ENCODE measurements at regions not wholly inside any gene's neighbourhood (a gene's known extent, or its start where the extent isn't known, plus 50 kb on each side); places are given as distances from the start of the nearest gene placed in this dataset.

GRCh38 chr5:24389968-24390367 is 254.8 kb downstream of the CDH10 start:
- in situ Hi-C loops (cut with MboI; ENCODE audit: low sequenced_read_pairs in 4 of 4) (no loop called here), intact Hi-C loops (cut with DNase I; ENCODE audit: low total_unique reads) (no loop called here)
- H3K4me3 ChIP-seq: no peak overlapping the region
- no peak overlapping the region for H3K27ac ChIP-seq
- no peaks in the 10 kb centered on the region for H3K27me3 ChIP-seq
- no peaks in the 10 kb centered on the region for H3K4me1 ChIP-seq
- H3K36me3 ChIP-seq: no peaks in the 10 kb centered on the region
- TF ChIP-seq POLR2A (IDR thresholded peaks at IDR 0.05) (no peak), CTCF (IDR thresholded peaks at IDR 0.05 in 4 of 5, conservative IDR thresholded peaks at IDR 0.05 in 1 of 5) (no peak)
- ATAC-seq (no peak), DNase-seq (no peak)
- H3K9me3 ChIP-seq: no peaks in the 10 kb centered on the region

- Histone ChIP-seq H3K27ac (no peak overlapping the region), H3K9me3 (no peaks in the 10 kb centered on the region), H3K4me3 (no peak overlapping the region), H3K36me3 (no peaks in the 10 kb centered on the region), H3K27me3 (no peaks in the 10 kb centered on the region), H3K4me1 (no peaks in the 10 kb centered on the region)
- TF ChIP-seq CTCF (IDR thresholded peaks at IDR 0.05 in 4 of 5, conservative IDR thresholded peaks at IDR 0.05 in 1 of 5): no peak
- intact Hi-C loops (cut with DNase I; ENCODE audit: low total_unique reads) (no loop called here), in situ Hi-C loops (cut with MboI; ENCODE audit: low sequenced_read_pairs in 4 of 4) (no loop called here)
- ATAC-seq (no peak), DNase-seq (no peak)
Measured at GRCh38 chr5:24391816-24392215, 253.0 kb downstream of the CDH10 start.

GRCh38 chr5:24397601-24398000 is 247.2 kb downstream of the CDH10 start:
- ATAC-seq (no peak), DNase-seq (no peak)
- no peak overlapping the region for H3K27ac ChIP-seq
- no peaks in the 10 kb centered on the region for H3K27me3 ChIP-seq
- H3K4me3 ChIP-seq: no peak overlapping the region
- no peak for TF ChIP-seq CTCF (IDR thresholded peaks at IDR 0.05 in 4 of 5, conservative IDR thresholded peaks at IDR 0.05 in 1 of 5)
- TF ChIP-seq POLR2A (IDR thresholded peaks at IDR 0.05): no peak
- in situ Hi-C loops (cut with MboI; ENCODE audit: low sequenced_read_pairs in 4 of 4): no loop called here
- no peaks in the 10 kb centered on the region for H3K4me1 ChIP-seq
- H3K9me3 ChIP-seq: no peaks in the 10 kb centered on the region
- intact Hi-C loops (cut with DNase I; ENCODE audit: low total_unique reads): no loop called here
- no peaks in the 10 kb centered on the region for H3K36me3 ChIP-seq

GRCh38 chr5:24401773-24402172 is 243.0 kb downstream of the CDH10 start:
- no peaks in the 10 kb centered on the region for H3K36me3 ChIP-seq
- DNase-seq (no peak), ATAC-seq (no peak)
- no peaks in the 10 kb centered on the region for H3K9me3 ChIP-seq
- intact Hi-C loops (cut with DNase I; ENCODE audit: low total_unique reads): no loop called here
- no peak overlapping the region for H3K4me3 ChIP-seq
- H3K4me1 ChIP-seq: no peaks in the 10 kb centered on the region
- in situ Hi-C loops (cut with MboI; ENCODE audit: low sequenced_read_pairs in 4 of 4): no loop called here
- TF ChIP-seq POLR2A (IDR thresholded peaks at IDR 0.05) (no peak), CTCF (IDR thresholded peaks at IDR 0.05 in 4 of 5, conservative IDR thresholded peaks at IDR 0.05 in 1 of 5) (no peak)
- H3K27me3 ChIP-seq: no peaks in the 10 kb centered on the region
- no peak overlapping the region for H3K27ac ChIP-seq

- H3K9me3 ChIP-seq: no peaks in the 10 kb centered on the region
- DNase-seq (no peak), ATAC-seq (no peak)
- H3K27ac ChIP-seq: no peak overlapping the region
- H3K4me3 ChIP-seq: no peak overlapping the region
- H3K36me3 ChIP-seq: no peaks in the 10 kb centered on the region
- intact Hi-C loops (cut with DNase I; ENCODE audit: low total_unique reads): no loop called here
- no peaks in the 10 kb centered on the region for H3K4me1 ChIP-seq
- in situ Hi-C loops (cut with MboI; ENCODE audit: low sequenced_read_pairs in 4 of 4): no loop called here
- H3K27me3 ChIP-seq: no peaks in the 10 kb centered on the region
- TF ChIP-seq POLR2A (IDR thresholded peaks at IDR 0.05): no peak
- no peak for TF ChIP-seq CTCF (IDR thresholded peaks at IDR 0.05 in 4 of 5, conservative IDR thresholded peaks at IDR 0.05 in 1 of 5)
Measured at GRCh38 chr5:24407466-24407865, 237.3 kb downstream of the CDH10 start.
